GM12872 (cell line): ENCODE measurements at regions not wholly inside any gene's neighbourhood (a gene's known extent, or its start where the extent isn't known, plus 50 kb on each side); places are given as distances from the start of the nearest gene placed in this dataset.

Source experiments
- TF ChIP-seq, protein P1 (sequence below): IDR thresholded peaks from 3 replicates; pipeline ENCODE4 v1.5.1; 2011; ENCODE audit warnings: low read depth, mild to moderate bottlenecking, low read length, moderate library complexity; ENCODE audit not compliant: insufficient read depth

DNA sequence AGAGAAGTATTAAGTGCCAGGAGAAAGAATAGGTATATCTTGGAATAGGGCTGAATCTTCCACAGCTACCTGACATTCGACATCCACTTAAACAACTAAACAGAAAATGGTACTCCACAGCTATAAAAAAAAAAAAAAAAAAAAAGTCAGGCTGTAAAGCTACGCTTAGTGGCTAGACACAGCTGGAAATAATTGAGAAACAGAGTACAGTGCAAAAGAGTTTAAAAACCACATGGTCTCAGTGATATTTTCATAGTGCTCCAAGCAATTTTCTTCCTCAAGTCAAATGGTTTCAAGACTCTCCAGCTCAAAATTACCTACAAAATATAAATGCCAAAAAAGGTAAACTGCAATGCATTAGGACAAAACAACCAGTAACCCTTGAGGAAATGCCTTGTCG lies 607.1 kb downstream of the KCNJ2 start:
- TF ChIP-seq, protein P1, sequence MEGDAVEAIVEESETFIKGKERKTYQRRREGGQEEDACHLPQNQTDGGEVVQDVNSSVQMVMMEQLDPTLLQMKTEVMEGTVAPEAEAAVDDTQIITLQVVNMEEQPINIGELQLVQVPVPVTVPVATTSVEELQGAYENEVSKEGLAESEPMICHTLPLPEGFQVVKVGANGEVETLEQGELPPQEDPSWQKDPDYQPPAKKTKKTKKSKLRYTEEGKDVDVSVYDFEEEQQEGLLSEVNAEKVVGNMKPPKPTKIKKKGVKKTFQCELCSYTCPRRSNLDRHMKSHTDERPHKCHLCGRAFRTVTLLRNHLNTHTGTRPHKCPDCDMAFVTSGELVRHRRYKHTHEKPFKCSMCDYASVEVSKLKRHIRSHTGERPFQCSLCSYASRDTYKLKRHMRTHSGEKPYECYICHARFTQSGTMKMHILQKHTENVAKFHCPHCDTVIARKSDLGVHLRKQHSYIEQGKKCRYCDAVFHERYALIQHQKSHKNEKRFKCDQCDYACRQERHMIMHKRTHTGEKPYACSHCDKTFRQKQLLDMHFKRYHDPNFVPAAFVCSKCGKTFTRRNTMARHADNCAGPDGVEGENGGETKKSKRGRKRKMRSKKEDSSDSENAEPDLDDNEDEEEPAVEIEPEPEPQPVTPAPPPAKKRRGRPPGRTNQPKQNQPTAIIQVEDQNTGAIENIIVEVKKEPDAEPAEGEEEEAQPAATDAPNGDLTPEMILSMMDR: no peak

DNA sequence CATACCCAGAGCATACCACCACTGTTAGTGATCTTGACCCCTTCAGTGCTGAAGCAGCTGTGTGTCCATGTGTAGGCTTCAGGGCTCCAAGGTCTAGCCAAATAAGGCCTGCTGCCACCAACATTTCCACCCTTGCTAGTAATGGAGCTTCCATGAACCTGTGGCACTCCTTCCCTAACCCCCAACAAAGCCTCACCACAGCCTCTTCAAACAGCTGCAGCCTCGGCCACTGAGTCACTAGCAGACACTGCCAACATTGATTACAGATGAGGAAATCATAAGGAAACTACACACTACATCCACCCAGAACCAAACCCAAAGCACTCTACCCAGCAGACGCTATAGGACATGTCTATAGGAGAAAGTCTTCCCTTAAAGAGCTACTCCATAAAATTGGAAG lies 610.7 kb downstream of the KCNJ2 start:
- TF ChIP-seq, protein P1: no peak

DNA sequence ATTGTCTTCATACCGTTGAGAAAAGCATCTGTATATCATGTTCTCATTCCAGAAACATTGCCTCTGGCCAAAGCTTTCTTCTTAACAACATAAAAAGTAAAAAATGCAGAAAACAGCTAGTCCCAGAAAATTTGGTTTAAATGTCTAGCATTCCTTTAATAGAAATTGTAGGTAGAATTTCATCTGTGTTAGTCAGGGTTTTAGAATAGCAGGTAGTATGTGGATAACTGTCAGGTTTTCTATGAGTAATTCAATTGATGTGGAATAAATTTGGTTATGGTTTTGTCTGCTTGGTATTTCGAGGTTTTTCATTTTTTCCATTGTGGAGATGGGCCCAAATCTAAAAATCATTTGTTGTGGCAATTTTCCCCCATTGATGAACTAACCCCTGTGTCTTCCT lies 616.7 kb downstream of the KCNJ2 start:
- TF ChIP-seq, protein P1: no peak

DNA sequence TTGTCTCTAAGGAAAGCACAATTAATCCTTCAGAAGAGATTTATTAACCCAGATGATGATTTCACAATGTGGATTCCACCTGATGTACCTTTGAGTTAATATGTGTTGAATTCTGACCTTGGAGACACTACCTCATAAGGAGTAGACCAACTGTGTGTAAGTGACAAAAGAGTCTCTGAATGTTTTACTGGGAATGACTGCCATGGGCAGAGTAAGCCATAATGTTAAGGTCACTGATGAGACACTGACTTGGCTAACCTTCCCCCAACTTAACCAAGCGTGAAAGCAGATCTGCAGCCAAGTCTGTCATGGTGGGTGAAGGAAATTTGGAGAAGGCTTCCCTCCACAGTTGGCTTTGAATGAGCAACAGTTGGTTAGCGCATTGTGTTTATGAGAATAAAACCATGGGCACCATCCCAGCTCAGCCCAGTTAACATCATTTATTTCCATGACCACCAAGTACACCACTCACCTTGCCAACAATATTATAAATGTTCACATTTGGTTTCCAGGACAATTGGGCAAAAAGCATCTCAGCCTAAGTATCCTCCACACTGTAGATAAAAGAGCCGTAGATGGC lies 618.5 kb downstream of the KCNJ2 start:
- TF ChIP-seq, protein P1: no peak

DNA sequence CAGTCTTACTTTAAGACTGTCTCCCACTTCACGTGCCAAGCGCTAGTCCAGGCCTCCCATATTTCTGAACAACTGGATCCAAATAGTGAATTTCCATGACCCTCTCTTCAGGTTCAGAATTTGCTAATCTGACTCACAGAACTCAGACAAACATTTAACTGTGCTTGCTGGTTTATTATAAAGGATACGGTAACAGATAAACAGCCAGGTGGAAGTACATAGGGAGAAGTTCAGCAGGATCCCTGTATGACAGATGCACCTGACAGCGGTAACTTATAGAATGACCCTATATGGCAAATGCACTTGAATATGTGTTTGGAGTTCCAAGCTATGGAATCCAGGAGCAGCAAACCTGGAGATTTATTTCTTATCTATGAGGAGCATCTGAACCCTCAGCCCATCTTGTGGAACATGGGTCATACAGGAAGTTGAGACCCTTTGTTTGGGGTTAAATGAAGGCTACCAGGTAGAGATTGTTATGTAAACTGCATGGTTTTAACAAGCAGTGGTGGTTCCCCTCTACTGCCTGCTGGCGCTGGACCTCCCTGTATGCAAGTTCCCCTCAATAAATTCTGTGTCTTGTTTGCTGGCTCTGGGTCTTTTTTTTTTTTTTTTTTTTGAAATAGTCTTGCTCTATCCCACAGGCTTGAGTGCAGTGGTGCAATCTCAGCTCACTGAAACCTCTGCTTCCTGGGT lies 622.6 kb downstream of the KCNJ2 start:
- TF ChIP-seq, protein P1: no peak

DNA sequence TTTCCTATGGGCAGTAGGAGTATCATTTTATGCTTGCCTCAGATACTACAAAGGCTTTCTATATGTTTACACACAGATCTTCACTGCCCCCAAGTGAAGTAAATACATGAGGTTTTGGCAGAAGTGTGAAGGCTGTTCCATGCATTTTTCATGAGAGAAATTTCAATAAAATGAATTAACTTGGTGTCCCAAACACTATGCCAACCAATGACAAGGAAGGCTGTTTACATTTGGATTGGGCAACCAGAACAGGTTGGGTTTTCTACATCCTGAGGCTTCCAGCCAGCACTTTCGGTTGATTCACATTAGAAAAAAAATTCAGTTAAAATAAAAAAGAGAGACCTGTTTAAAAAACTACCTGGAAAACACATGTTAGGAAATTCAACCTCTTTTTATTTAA lies 625.4 kb downstream of the KCNJ2 start:
- TF ChIP-seq, protein P1: no peak

DNA sequence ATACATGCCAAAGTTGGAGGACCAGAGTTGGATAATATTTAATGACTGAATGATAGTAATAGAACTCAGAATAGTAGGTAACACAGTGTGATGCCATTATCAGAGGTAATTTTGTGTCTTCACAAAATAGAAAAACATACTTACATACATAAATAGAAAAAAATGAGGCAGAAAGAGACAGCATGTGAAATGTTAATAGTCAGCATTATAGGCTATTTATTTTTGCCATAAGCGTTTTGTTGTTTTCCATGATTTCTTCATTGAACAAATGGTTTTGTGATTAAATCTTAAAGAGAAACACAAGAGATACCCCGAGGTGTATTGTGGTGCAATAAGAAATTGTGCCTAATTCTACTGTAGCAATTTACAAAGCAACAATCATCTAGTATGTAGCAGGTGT lies 626.3 kb downstream of the KCNJ2 start:
- TF ChIP-seq, protein P1: no peak

DNA sequence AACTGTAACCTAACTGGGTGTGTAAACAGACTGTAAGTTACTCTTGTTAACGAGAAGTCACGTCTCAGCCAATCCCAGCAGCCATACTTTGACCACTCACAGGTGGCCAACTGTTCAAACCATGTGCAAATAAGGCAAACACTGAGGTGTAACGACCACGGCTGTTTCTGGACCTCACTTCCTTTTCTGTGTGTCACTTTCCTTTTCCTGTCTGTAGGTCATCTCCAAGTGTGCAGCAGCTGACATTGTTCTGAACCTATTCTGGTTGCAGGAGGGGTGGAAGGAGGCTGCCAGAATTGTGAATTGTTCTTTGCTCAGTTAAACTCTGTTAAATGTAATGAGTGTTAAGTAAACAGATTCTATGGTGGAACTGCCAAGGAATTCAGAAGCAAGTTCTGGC lies 627.4 kb downstream of the KCNJ2 start:
- TF ChIP-seq, protein P1: no peak
